ENCODE measurements at regions not wholly inside any gene's neighbourhood (a gene's known extent, or its start where the extent isn't known, plus 50 kb on each side); places are given as distances from the start of the nearest gene placed in this dataset.

DNA sequence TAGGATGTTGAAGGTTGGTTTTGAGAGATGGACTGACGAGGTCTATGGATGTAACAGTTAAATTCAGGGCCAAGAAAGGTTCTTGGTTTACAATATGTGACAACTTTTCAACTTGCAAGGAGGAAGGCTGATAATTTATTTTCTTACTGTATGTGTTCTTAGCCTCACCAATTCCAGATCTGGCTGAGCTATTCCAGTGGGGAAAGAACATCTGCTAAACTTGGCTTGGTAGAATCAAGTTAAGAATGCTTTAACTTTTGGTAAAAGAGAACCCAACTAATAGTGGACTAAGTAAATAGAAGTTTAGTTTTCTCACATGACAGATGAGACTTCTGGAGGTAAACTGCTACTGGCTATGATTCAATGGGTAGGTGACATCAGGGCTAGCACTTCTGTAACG, 222.9 kb downstream of the KLF5 start:
- no peak for TF ChIP-seq POLR2A (IDR thresholded peaks at IDR 0.05)
- TF ChIP-seq CTCF (IDR thresholded peaks at IDR 0.05), result no peak
- no peak for TF ChIP-seq EP300 (IDR thresholded peaks at IDR 0.05)

Measured in ovary (tissue), 3 donors.